ENCODE measurements at regions not wholly inside any gene's neighbourhood (a gene's known extent, or its start where the extent isn't known, plus 50 kb on each side); places are given as distances from the start of the nearest gene placed in this dataset.
"Not testable (repeated sequence)": the region's sequence is repeated elsewhere in the genome, so short reads cannot be mapped to it uniquely, and the experiment has no call there.

GRCh38 chr3:17823816-17824215 is 81.4 kb upstream of the TBC1D5 start:
- CTCF ChIA-PET: interaction anchor here (2.8 kb wide), 1 partner anchor 17 kb away, joined by 7 read pairs; no protein-coding TSS in a partner anchor
- Histone ChIP-seq H3K9me3 (ENCODE audit: control extremely low read depth in 1 of 5, control insufficient read depth in 4 of 5, insufficient read depth in 2 of 5, low read depth in 1 of 5, low read length in 4 of 5) (no peaks in the 10 kb centered on the region), H3K27me3 (replicated peaks in 2 of 5; ENCODE audit: control insufficient read depth in 4 of 5, insufficient read depth in 5 of 5, low read length in 4 of 5) (no peaks in the 10 kb centered on the region), H3K4me1 (ENCODE audit: control extremely low read depth in 1 of 4, control insufficient read depth in 4 of 4, insufficient read depth in 4 of 4, low read length in 3 of 4) (peaks cover 0 to 2% (median 0%) of the 10 kb centered on the region in 4 experiments), H3K27ac (ENCODE audit: insufficient read depth in 1 of 2, low read depth in 1 of 2, low read length in 2 of 2, poor library complexity in 1 of 2, severe bottlenecking in 2 of 2) (no peak overlapping the region), H3K4me3 (ENCODE audit: control insufficient read depth in 1 of 7, extremely low read depth in 1 of 7, insufficient read depth in 4 of 7, low read depth in 2 of 7, low read length in 6 of 7) (no peak overlapping the region), H3K36me3 (ENCODE audit: control insufficient read depth in 4 of 4, insufficient read depth in 4 of 4, low read length in 3 of 4) (no peaks in the 10 kb centered on the region)
- no peak for DNase-seq
- POLR2A ChIA-PET: no interaction called here

- Histone ChIP-seq H3K9me3 (ENCODE audit: control extremely low read depth in 1 of 5, control insufficient read depth in 4 of 5, insufficient read depth in 2 of 5, low read depth in 1 of 5, low read length in 4 of 5) (peaks cover 0 to 4% (median 0%) of the 10 kb centered on the region in 5 experiments), H3K4me1 (ENCODE audit: control extremely low read depth in 1 of 4, control insufficient read depth in 4 of 4, insufficient read depth in 4 of 4, low read length in 3 of 4) (peaks cover 0 to 2% (median 0%) of the 10 kb centered on the region in 4 experiments), H3K27ac (ENCODE audit: insufficient read depth in 1 of 2, low read depth in 1 of 2, low read length in 2 of 2, poor library complexity in 1 of 2, severe bottlenecking in 2 of 2) (no peak overlapping the region), H3K4me3 (ENCODE audit: control insufficient read depth in 1 of 7, extremely low read depth in 1 of 7, insufficient read depth in 4 of 7, low read depth in 2 of 7, low read length in 6 of 7) (no peak overlapping the region), H3K36me3 (ENCODE audit: control insufficient read depth in 4 of 4, insufficient read depth in 4 of 4, low read length in 3 of 4) (no peaks in the 10 kb centered on the region), H3K27me3 (replicated peaks in 2 of 5; ENCODE audit: control insufficient read depth in 4 of 5, insufficient read depth in 5 of 5, low read length in 4 of 5) (no peaks in the 10 kb centered on the region)
- 100% methylated on average over 4 of the region's 4 CpGs for WGBS (ENCODE audit: insufficient coverage)
- POLR2A ChIA-PET: no interaction called here
- CTCF ChIA-PET: interaction anchor here (2.8 kb wide), 1 partner anchor 18 kb away, joined by 7 read pairs; no protein-coding TSS in a partner anchor
- no peak for DNase-seq
Measured at GRCh38 chr3:17823036-17823435, 80.6 kb upstream of the TBC1D5 start.

DNA sequence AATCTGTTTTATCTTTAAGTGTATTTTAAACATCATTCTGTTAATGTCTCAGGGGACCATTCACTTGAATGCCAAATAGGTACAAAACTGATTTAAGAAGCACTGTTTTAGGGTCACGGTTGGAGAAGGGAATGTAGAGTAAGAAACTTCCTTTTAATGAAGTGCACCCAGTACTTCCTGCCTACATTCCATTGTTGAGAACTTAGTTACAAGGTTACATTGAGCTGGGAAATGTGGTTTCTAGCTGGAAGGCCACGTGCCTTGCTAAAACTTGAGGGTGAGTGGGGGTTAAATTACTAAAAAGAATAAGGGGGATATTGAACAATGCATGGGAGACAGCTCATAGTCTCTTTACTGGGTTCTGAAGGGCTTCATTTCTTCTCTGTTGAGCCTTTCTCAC is 78.3 kb upstream of the TBC1D5 start:
- H3K27me3 ChIP-seq (replicated peaks in 2 of 5; ENCODE audit: control insufficient read depth in 4 of 5, insufficient read depth in 5 of 5, low read length in 4 of 5): no peaks in the 10 kb centered on the region
- WGBS (ENCODE audit: insufficient coverage): 23% methylated on average over 2 of the region's 2 CpGs
- H3K4me3 ChIP-seq (ENCODE audit: control insufficient read depth in 1 of 7, extremely low read depth in 1 of 7, insufficient read depth in 4 of 7, low read depth in 2 of 7, low read length in 6 of 7): no peak overlapping the region
- no peak overlapping the region for H3K27ac ChIP-seq (ENCODE audit: insufficient read depth in 1 of 2, low read depth in 1 of 2, low read length in 2 of 2, poor library complexity in 1 of 2, severe bottlenecking in 2 of 2)
- DNase-seq: no peak
- ChIA-PET POLR2A (no interaction called here), CTCF (interaction anchor here (0.8 kb wide), 1 partner anchor 670 kb away, joined by 3 read pairs; no protein-coding TSS in a partner anchor)
- peaks cover 0 to 4% (median 0%) of the 10 kb centered on the region in 5 experiments for H3K9me3 ChIP-seq (ENCODE audit: control extremely low read depth in 1 of 5, control insufficient read depth in 4 of 5, insufficient read depth in 2 of 5, low read depth in 1 of 5, low read length in 4 of 5)
- no peaks in the 10 kb centered on the region for H3K36me3 ChIP-seq (ENCODE audit: control insufficient read depth in 4 of 4, insufficient read depth in 4 of 4, low read length in 3 of 4)
- H3K4me1 ChIP-seq (ENCODE audit: control extremely low read depth in 1 of 4, control insufficient read depth in 4 of 4, insufficient read depth in 4 of 4, low read length in 3 of 4): peaks cover 0 to 2% (median 0%) of the 10 kb centered on the region in 4 experiments

DNA sequence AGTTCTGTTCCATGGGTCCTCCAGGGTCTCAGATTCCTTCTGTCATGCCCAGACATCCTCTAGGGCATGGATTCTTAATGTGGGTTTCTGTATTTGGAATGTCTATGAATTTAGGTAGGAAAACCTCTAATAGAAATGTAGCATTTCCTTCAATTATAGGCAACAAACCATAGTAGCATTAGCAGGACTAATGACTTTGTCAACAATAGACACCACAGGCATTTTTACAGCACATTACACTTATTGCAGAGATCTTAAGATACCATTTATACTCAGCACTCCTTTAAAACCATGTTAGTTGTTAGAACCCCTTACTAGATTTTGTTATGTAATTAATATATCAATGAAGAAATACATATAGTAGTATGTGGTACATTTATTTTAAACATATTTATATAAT is 77.8 kb upstream of the TBC1D5 start:
- Histone ChIP-seq H3K4me1 (ENCODE audit: control extremely low read depth in 1 of 4, control insufficient read depth in 4 of 4, insufficient read depth in 4 of 4, low read length in 3 of 4) (peaks cover 0 to 2% (median 0%) of the 10 kb centered on the region in 4 experiments), H3K27me3 (replicated peaks in 2 of 5; ENCODE audit: control insufficient read depth in 4 of 5, insufficient read depth in 5 of 5, low read length in 4 of 5) (no peaks in the 10 kb centered on the region), H3K27ac (ENCODE audit: insufficient read depth in 1 of 2, low read depth in 1 of 2, low read length in 2 of 2, poor library complexity in 1 of 2, severe bottlenecking in 2 of 2) (no peak overlapping the region), H3K4me3 (ENCODE audit: control insufficient read depth in 1 of 7, extremely low read depth in 1 of 7, insufficient read depth in 4 of 7, low read depth in 2 of 7, low read length in 6 of 7) (no peak overlapping the region), H3K9me3 (ENCODE audit: control extremely low read depth in 1 of 5, control insufficient read depth in 4 of 5, insufficient read depth in 2 of 5, low read depth in 1 of 5, low read length in 4 of 5) (peaks cover 0 to 4% (median 0%) of the 10 kb centered on the region in 5 experiments), H3K36me3 (ENCODE audit: control insufficient read depth in 4 of 4, insufficient read depth in 4 of 4, low read length in 3 of 4) (no peaks in the 10 kb centered on the region)
- DNase-seq: no peak
- ChIA-PET CTCF (interaction anchor here (0.8 to 0.9 kb wide), 2 partner anchors 11 to 670 kb away, joined by 3 read pairs; no protein-coding TSS in a partner anchor), POLR2A (no interaction called here)

DNA sequence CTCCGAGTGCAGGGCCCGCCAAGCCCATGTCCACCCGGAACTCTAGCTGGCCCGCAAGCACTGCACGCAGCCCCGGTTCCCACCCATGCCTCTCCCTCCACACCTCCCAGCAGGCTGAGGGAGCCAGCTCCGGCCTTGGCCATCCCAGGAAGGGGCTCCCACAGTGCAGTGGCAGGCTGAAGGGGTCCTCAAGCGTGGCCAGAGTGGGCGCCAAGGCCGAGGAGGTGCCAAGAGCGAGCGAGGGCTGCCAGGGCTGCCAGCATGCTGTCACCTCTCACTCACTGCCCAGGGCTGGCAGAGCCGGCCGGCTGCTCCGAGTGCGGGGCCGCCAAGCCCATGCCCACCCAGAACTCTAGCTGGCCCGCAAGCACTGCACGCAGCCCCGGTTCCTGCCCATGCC is 75.5 kb upstream of the TBC1D5 start:
- POLR2A ChIA-PET: not testable (repeated sequence)

DNA sequence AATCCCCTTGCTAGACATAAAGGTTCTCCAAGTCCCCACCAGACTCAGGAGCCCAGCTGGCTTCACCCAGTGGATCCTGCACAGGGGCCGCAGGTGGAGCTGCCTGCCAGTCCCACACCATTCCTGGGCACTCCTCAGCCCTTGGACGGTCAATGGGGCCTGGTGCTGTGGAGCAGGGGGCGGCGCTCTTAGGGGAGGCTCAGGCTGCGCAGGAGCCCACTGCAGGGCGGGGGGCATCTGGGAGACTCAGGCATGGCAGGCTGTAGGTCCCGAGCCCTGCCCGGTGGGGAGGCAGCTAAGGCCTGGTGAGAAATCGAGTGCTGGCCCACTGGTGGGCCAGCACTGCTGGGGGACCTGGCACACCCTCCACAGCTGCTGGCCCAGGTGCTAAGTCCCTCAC is 75.1 kb upstream of the TBC1D5 start:
- ChIA-PET POLR2A (no interaction called here), CTCF (no interaction called here)
- Histone ChIP-seq H3K27me3 (replicated peaks in 2 of 5; ENCODE audit: control insufficient read depth in 4 of 5, insufficient read depth in 5 of 5, low read length in 4 of 5) (no peaks in the 10 kb centered on the region), H3K4me1 (ENCODE audit: control extremely low read depth in 1 of 4, control insufficient read depth in 4 of 4, insufficient read depth in 4 of 4, low read length in 3 of 4) (peaks cover 0 to 2% (median 0%) of the 10 kb centered on the region in 4 experiments), H3K36me3 (ENCODE audit: control insufficient read depth in 4 of 4, insufficient read depth in 4 of 4, low read length in 3 of 4) (no peaks in the 10 kb centered on the region), H3K4me3 (ENCODE audit: control insufficient read depth in 1 of 7, extremely low read depth in 1 of 7, insufficient read depth in 4 of 7, low read depth in 2 of 7, low read length in 6 of 7) (no peak overlapping the region), H3K27ac (ENCODE audit: insufficient read depth in 1 of 2, low read depth in 1 of 2, low read length in 2 of 2, poor library complexity in 1 of 2, severe bottlenecking in 2 of 2) (no peak overlapping the region), H3K9me3 (ENCODE audit: control extremely low read depth in 1 of 5, control insufficient read depth in 4 of 5, insufficient read depth in 2 of 5, low read depth in 1 of 5, low read length in 4 of 5) (peaks cover 0 to 4% (median 0%) of the 10 kb centered on the region in 5 experiments)
- DNase-seq: no peak
- 97% methylated on average over 9 of the region's 9 CpGs for WGBS (ENCODE audit: insufficient coverage)

More for the DNA sequence above, 75.5 kb upstream of the TBC1D5 start:
- DNase-seq; H3K4me3 ChIP-seq (ENCODE audit: control insufficient read depth in 1 of 7, extremely low read depth in 1 of 7, insufficient read depth in 4 of 7, low read depth in 2 of 7, low read length in 6 of 7); H3K9me3 ChIP-seq (ENCODE audit: control extremely low read depth in 1 of 5, control insufficient read depth in 4 of 5, insufficient read depth in 2 of 5, low read depth in 1 of 5, low read length in 4 of 5); H3K4me1 ChIP-seq (ENCODE audit: control extremely low read depth in 1 of 4, control insufficient read depth in 4 of 4, insufficient read depth in 4 of 4, low read length in 3 of 4); H3K36me3 ChIP-seq (ENCODE audit: control insufficient read depth in 4 of 4, insufficient read depth in 4 of 4, low read length in 3 of 4); H3K27ac ChIP-seq (ENCODE audit: insufficient read depth in 1 of 2, low read depth in 1 of 2, low read length in 2 of 2, poor library complexity in 1 of 2, severe bottlenecking in 2 of 2); CTCF ChIA-PET; H3K27me3 ChIP-seq (replicated peaks in 2 of 5; ENCODE audit: control insufficient read depth in 4 of 5, insufficient read depth in 5 of 5, low read length in 4 of 5): not testable (repeated sequence)
- over 99% methylated on average over 15 of the region's 20 CpGs for WGBS (ENCODE audit: insufficient coverage)

DNA sequence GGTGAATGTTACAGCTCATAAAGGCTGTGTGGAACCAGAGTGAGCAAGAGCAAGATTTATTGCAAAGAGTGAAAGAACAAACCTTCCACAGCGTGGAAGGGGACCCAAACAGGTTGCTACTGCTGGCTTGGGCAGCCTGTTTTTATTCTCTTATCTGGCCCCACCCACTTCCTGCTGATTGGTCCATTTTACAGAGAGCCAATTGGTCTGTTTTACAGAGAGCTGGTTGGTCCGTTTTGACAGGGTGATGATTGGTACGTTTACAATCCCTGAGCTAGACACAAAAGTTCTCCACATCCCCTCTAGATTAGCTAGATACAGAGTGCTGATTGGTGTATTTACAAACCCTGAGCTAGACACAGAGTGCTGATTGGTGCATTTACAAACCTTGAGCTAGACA is 74.4 kb upstream of the TBC1D5 start:
- POLR2A ChIA-PET; H3K9me3 ChIP-seq (ENCODE audit: control extremely low read depth in 1 of 5, control insufficient read depth in 4 of 5, insufficient read depth in 2 of 5, low read depth in 1 of 5, low read length in 4 of 5); CTCF ChIA-PET; H3K27ac ChIP-seq (ENCODE audit: insufficient read depth in 1 of 2, low read depth in 1 of 2, low read length in 2 of 2, poor library complexity in 1 of 2, severe bottlenecking in 2 of 2); H3K4me3 ChIP-seq (ENCODE audit: control insufficient read depth in 1 of 7, extremely low read depth in 1 of 7, insufficient read depth in 4 of 7, low read depth in 2 of 7, low read length in 6 of 7); H3K36me3 ChIP-seq (ENCODE audit: control insufficient read depth in 4 of 4, insufficient read depth in 4 of 4, low read length in 3 of 4); H3K27me3 ChIP-seq (replicated peaks in 2 of 5; ENCODE audit: control insufficient read depth in 4 of 5, insufficient read depth in 5 of 5, low read length in 4 of 5); H3K4me1 ChIP-seq (ENCODE audit: control extremely low read depth in 1 of 4, control insufficient read depth in 4 of 4, insufficient read depth in 4 of 4, low read length in 3 of 4); DNase-seq: not testable (repeated sequence)
- WGBS (ENCODE audit: insufficient coverage): 100% methylated on average over 3 of the region's 3 CpGs

Measured in common myeloid progenitor, CD34-positive (primary cell).